Activated CD4-positive, alpha-beta T cell treated with anti-CD3 and anti-CD28 coated beads, Interleukin-2, amount 50 U/mL, for 24 hours (primary cell): ENCODE measurements at regions not wholly inside any gene's neighbourhood (a gene's known extent, or its start where the extent isn't known, plus 50 kb on each side); places are given as distances from the start of the nearest gene placed in this dataset.
"Not testable (repeated sequence)": the region's sequence is repeated elsewhere in the genome, so short reads cannot be mapped to it uniquely, and the experiment has no call there.

ENCODE experiments used
- DNase-seq, 2 donors: peaks; one replicate each; pipeline ENCODE4 v3.0.0-alpha.2; 2020; ENCODE audit warnings: low read depth in 1 of 2, low spot score in 1 of 2

DNA sequence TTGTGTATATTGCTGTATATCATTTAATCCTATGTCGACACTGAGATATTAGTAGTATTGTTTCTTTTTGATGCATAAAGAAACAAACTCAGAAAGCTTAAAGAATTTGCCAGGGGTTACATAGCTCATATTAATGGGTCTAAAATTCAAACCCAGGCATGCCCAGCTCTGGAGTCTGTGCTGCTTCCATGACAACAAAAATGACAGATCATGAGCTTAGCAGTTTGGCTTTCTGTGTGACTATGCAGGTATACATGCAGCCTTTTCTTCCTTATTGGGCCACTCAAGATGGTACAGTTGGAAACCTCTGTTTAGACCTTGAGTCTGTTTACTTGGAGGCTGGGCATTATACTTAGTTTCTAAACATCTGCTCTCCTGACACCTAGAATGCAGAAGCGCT is 220.5 kb upstream of the TENM4 start:
- DNase-seq: no peak

DNA sequence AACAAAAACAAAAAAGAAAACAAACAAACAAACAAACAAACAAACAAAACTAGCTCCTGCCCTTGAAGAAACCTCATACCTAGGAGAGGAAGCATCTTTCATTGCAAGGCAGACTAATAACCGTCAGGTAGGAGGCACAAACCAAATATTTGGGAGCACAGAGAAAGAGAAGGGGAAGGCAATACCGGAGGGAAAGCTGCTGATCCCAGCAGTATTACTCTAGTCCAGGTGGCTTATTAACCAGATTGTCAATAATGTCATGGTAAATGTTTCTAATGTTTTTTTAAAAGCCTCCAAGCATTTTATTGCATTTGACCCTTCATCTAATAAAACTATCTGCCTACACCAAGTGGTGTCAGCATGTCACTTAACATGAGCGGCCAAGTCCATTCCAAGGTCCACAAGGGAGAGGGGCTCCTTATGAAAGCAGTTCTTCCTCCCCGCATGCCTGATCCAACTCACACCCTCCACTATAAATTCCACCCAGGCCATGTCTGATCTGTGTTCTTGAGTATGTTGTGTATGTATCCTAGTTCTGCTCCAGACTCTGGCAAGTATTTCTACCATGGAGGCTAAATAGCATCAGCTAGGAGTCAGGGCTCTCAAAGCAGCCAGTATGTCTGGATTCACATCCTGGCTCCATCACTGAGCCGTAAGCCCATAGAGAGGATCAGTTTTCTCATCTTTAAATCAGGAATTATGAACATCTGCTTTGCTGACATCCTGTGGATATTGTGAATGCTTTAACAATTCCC is 208.1 kb upstream of the TENM4 start:
- no peak for DNase-seq

DNA sequence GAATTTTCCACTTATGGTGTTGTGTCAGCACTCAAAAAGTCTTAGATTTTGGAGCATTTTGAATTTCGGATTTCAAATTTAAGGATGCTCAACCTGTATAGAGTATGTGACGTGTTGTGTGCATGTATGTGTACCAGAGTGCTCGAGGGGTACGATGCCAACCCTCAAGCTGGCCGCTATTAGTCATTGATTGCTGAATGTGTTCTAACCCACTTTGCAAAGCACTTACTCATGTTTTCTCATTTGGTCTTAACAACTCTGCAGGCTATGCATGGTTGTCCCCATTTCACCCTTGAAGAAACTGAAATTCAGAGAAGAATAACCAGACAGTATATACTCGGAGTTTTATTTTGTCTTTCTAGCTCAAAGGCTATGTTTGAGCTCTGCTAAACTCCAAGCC is 196.4 kb upstream of the TENM4 start:
- no peak for DNase-seq

DNA sequence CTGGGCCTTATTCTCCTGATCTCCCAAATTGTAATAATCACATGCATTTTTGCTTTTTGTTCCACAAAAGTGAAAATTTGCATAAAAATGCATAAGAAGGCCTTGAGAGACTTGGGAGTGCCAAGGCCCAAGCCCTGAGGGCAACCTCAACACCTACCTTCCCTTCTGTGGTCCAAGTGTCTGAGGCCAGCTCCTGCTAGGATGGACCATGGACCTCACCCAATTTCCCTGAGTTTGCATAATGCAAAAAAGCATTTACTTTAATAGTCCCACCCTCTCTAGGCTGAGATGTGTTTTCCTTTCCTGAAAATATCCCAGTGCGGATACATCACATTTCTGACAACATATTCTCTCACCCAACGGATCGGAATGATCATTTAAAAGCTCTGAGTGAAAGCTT is 194.1 kb upstream of the TENM4 start:
- no peak for DNase-seq

DNA sequence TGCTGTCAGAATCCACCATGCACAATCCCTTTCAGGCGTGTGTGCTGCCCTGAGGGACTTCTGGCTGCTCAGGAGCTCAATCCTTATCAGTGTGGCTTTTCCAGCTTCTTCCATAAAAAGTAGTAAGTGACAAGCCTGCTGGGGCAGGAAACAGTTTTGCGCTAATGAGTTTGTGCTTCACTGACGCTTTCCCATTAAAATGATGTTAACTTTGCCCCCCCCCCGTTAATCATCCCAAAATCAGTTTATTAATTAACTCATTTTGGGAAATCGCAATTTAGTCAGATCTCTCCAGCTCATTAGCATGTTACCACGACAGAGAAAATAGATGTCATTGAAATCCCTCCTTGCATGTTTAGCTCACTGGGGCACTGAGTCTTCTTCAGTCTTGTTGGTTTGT is 186.5 kb upstream of the TENM4 start:
- no peak for DNase-seq

DNA sequence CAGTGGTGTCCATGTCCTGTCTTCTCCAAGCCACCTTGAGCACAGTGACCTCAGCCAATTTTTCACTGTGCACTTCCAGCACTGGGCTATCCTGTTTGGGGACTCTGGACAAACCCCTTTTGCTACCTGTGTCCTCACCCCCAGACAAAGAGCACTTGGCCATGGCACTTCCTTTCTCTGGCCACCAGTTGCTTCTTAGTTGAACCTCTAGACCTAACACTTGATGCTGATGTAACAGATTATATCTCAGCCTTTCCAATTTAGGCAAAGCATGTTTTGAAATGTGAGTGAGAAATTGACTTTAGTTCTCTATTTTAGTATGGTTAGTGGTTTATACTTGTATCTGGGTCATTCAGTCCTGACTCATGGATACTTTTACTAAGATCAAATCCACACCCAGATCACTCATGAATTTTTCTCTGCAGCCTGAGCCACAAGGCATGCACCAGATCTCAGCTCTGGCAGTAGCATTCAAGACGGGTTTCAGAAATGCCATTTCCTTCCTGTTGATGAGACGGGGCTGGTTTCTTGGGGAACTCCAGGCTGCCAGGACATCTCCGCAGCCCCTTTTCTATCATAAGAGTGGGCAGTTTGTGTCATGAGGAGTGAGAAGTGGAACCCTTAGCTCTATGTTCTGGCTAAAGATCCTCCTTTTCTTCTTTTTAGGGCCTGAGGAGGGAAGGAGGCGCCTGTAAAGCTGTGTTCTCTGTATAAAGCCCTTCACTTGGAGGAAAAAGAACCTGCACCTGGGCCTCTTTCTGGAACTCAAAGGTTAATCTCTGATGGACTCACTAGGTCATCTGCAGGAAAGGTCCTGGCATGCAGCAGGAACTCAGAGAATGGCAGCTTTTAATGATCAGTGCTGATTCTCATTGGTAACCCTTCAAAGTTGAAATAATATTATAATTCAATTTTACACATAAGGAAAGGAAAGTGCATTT is 185.6 kb upstream of the TENM4 start:
- DNase-seq: no peak

DNA sequence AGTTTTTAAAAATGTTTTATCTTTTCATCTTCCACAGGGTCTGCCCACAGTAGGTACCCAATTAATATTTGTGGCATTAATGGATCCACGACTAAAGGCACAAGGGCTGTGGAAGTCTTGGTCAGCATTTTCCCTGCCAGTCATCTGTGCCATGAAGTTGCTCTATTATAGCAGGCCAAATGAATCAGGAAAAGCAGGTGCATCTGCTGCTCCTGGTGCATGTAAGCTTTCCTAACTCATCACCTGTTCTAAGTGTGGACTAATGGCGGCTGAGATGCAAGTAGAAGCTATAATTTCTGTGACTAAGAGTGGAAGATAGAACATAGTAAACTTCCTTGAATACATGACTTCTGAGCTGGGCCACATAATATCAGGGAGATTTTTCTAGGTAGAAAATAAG is 182.5 kb upstream of the TENM4 start:
- no peak for DNase-seq

DNA sequence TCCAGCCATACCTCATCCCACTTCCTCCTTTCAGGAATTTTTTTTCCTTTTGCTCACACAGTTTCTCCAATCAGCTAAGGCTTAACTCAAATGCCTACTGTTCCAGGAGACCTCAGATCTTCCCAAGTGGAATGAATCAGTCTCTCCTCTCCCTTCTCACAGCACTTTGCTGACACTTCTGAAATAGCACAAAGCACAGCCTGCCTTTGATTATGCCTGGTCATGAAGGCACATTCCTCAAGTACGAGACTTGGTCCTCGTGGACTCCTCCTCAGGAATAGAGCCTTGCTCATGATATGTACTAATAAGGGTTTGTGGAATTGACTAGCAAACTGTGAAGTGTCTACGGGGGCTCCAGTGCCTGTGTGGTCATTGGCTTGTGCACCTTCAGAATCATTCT is 176.7 kb upstream of the TENM4 start:
- no peak for DNase-seq

DNA sequence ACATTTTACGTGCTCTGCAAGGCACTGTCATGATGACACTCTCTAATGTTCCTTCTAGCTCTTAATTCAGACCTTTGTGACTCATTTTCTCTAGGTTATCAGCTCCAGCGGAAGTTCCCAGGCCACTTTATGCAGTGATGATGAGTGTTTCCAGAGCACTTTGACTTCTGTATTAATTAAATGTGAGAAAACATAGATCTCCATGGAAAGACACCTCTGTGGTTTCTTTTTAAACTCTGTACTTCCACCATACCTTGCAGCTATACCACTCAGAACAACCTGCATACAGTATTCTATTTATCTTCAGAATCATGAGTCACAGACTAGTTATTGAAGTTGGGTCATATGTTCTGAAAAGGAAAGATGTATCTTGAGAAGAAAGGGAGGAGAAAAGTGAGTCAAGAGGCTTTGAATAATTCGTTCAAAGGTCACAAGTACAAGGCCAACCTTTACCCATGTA is 175.6 kb upstream of the TENM4 start:
- no peak for DNase-seq

DNA sequence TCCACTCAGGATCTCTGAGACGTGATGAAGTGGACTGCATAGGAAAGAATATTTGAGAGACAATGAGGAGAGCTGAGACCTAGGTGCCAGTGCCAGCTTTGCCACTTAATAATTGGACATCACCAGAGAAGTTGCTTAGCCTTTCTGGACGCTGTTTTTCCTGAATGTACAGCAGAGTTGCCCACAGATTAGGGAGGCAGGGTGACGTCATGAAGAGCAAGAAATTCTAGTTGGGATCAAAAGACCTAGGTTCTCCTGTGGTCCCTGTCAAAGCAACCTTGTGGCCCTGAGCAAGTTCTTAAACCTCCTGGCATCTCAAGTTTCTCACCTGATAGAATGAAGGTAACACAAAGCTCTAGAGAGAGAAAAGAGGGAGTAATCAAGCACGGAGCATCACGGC is 174.6 kb upstream of the TENM4 start:
- DNase-seq: no peak

DNA sequence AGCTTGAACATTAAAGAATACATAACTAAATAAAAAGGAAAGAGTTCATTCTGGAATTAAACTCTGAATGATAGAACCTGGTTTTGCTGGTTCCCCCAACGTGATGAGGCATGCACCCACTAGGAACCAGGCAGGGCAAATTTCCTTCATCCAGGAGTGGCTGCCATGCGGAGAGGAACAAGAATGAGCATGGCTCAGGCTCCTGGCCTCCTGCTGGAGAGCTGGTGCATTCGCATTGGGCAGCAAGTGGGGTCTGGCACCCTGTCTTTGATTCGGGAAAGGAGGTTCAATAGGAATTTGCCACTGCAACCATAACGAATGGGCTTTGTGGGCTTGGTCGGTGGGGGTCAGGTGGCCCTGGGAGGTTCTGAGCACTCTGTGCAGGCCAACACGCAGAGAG is 169.8 kb upstream of the TENM4 start:
- no peak for DNase-seq

DNA sequence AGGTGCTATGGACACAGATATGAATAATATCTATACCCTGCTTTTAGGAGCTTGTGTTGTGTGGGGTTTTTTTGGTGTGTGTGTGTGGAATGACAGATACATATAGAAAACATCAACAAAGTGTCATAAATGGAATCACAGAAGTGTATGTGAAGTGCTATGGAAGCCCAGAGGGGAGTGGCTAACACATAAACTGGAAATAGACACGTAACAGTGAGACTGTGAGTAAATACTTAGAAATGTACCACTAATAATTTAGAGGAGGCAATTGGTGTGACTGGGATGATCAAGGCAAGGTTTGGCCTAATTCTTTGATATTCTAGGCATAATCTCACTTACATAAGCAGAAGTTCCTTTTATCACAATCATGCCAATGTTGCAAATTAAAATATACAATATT is 169.3 kb upstream of the TENM4 start:
- no peak for DNase-seq

DNA sequence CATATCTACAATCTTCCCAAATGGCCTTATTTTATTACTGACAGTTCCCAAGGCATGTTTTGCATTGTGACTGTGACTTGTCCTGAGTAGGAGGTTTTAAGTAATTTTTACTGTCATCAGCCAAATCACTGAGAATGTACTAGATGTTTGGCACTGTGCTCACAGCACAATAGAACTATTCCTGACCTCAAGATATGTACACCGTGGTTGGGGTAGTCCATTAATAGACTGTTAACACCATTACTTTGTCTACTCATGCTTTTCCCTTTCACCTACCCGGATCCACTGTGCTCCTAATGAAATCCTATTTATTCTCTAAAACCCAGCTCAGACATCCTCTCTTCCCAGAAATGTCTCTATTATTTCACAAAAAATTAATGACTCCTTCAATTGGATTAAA is 168.7 kb upstream of the TENM4 start:
- no peak for DNase-seq

DNA sequence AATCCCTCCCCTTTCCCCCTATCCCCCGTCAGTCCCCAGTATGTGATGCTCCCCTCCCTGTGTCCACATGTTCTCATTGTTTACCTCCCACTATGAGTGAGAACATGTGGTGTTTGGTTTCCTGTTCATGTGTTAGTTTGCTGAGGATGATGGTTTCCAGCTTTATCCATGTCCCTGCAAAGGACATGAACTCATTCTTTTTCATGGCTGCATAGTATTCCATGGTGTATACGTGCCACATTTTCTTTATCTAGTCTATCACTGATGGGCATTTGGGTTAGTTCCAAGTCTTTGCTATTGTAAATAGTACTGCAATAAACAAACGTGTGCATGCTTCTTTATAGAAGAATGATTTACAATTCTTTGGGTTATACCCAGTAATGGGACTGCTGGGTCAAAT is 165.6 kb upstream of the TENM4 start:
- DNase-seq: not testable (repeated sequence)

DNA sequence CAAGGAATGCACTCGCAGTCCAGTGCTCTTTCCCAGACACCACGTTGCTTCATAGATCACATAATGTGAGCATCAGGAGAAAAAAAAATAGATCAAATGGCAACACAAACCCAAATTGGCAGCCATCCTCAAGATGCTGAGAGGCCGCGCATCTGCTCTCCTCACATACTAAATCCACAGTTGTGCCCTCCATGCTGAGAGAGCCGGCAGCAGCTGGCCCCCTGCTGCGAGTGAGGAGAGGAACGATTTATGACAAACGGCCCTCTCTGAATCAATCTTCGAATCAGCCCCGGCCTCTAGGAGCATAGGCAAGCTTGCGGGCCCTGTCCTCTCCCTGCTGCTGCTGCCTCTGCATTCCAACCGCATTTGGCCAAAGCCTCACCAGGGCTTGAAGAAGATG is 159.9 kb upstream of the TENM4 start:
- no peak for DNase-seq

DNA sequence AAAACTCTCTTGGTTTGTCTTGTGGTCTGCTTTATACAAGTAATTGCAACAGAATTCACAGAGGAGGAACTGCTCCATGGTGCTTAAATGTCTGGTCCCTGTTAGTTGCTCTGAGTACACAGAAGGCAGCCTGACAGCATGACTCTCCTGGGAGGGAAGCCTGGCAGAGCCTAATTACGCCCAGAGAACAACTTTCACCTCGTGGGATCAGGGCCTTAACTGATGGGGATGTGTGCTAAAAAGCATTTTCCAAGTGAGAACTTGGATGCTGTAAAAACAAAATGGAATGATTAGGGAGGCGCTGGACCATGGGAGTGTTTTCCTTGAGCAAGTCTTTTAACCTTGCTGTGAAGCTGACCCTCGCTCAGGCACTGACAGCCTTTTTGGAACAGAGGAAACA is 154.0 kb upstream of the TENM4 start:
- DNase-seq: no peak

DNA sequence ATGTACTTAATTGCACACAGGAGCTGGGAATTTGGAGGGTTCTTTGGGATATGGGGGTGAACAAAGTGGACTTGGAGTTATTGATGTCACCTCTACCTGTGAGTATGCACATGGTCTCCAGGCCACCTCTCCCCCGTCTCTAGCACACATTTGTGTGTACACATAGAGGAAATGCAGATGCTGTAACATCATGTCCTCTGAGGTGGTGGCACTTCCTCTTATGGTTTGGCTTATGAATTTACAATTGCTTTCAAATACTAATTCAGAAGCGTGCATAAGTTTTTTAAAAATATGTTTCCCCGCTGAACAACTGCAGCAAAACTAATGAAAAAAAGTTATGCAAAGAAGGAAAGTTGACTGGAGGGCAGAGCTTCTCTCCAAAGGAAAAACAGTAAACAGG is 152.0 kb upstream of the TENM4 start:
- no peak for DNase-seq

DNA sequence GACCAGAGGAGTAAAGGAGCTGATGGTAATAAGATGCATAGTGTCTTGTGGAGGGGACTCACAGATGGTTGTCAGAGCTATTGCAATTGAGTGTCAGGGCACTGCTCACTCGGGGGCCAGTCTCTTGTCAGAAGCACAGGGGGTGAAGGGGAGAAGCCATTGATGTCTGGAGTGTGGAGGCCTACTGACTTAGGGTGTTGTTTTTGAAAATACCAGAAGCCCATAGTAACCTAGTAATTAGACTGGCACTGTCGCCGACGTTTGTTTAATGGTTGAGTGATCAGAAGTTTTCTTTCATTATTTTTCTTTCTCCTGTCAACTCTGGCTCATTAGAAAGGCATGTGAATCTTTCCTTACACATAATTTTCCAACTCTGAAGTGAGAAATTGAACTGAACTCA is 151.6 kb upstream of the TENM4 start:
- DNase-seq: no peak

DNA sequence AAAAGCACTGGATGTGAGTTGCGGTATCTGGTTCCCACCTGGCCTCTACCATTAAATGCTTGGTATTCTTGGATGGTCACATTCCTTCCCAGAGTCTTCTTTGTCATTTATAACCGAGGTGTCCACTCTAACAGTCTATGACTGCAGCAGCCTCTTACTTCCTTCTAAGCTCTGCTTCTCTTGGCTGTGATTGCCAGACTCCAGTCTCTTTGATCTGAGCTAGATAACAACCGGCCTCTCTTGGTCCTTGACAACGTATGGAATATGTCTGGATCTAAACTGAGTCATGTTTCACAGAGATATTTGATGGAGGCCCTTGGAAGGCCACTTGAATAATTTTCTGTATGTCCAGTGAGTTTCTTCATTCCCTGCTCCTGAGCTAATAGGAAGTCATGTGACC is 141.6 kb upstream of the TENM4 start:
- DNase-seq: no peak

DNA sequence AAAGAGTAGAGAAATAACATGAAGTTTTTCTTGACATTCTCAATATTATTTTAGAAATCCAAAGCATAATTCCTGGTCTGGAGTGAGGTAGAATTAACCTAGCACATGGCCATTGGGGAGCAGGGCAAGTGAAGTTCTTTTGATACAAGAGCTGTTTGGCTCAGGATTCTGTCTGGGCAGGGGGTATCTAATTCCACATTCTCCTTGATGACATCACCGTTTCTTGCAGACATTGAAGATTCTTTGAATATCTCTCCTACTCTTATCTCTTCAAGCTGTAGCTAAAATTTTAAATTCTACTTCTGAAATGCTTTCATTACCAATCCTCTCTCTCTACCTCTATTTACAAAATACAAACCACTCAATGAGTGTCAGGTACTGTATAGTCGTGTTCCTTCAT is 138.2 kb upstream of the TENM4 start:
- no peak for DNase-seq

DNA sequence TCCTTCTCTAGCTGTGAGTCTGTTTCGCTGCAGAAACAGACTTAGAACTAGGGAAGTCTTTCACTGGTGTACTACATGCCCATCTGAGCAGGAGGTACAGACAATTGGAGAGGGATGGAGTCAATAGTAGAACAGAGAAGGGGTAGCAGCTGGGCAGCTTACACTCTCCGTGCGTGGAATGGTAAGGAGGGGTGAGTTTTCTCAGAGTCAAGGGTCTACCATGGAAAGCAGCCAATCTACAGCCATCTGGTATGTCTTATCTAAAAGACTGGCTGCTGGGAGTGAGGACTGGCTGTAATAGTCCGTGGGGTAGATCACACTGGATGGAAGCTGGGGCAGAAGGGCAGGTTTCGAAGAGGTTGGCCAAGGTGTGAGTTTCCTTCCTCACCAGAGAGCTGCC is 137.3 kb upstream of the TENM4 start:
- DNase-seq: no peak

DNA sequence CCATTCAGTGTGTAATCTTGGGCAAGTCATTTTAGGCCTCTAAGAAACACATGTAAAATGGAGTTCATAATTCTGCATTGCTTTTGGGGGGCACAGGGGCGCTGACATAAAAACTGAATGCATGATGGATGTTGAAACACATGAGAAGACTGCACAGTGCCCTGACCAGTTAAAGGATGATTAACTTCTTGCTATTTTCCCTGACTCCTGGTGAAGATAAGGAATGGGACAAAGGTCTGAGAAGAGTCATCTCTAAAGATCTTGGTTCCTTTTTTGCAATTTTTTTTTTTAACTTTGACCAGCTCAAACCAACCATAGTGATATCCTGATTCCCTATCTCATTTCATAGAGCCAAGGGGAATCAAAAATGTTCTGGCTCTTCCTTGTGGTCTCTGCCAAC is 134.9 kb upstream of the TENM4 start:
- no peak for DNase-seq

DNA sequence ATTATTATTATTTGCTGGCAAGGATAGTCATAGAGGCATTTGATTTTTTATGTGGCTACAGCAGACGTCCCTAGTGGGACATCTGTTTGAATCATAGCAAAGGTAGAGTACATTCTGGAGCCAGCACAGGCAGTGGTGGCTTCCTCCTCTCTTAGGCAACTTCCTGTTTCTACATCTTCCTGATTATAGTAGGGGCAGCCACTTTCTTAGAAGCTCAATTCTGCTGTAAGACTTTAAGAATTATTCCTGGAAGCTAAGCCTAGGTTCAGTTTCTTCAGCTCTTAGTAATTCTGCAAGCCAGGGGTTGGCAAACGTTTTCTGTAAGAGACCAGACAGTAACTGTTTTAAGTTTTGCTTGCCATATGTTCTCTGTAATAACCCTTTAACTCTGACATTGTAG is 129.3 kb upstream of the TENM4 start:
- DNase-seq: no peak
